WTC11 (cell line): ENCODE measurements at regions not wholly inside any gene's neighbourhood (a gene's known extent, or its start where the extent isn't known, plus 50 kb on each side); places are given as distances from the start of the nearest gene placed in this dataset.

Experiments used
- ATAC-seq: fragments of 200-7000 bp; cut with Tn5 transposase; 2 replicates; pipeline ENCODE4 v1.10.0; 2021; ENCODE audit warnings: mild to moderate bottlenecking, moderate library complexity
- CTCF ChIA-PET: fragments of 300-600 bp; sonication (Branson Sonifier 250); formaldehyde crosslinking; loops from one replicate; lab custom pipeline; 2021; ENCODE audit warnings: antibody characterized with exemption; lab: Charles Lee
- POLR2A ChIA-PET: fragments of 350-600 bp; sonication (Branson Sonifier 250); formaldehyde crosslinking; loops from one replicate; lab custom pipeline; 2021; ENCODE audit warnings: antibody characterized with exemption; lab: Charles Lee
- DNase-seq: peaks from one replicate; pipeline ENCODE4 v3.0.0; 2021; ENCODE audit warnings: low spot score
- H3K27ac Mint-ChIP-seq: 2 replicates; pipeline ENCODE4 v1.8.0; 2021; ENCODE audit warnings: mixed read lengths
- H3K27me3 Mint-ChIP-seq: 2 replicates; pipeline ENCODE4 v1.8.0; 2021; ENCODE audit warnings: low read depth, mild to moderate bottlenecking, moderate library complexity, mixed read lengths
- H3K36me3 Mint-ChIP-seq: 2 replicates; pipeline ENCODE4 v1.8.0; 2021; ENCODE audit warnings: mixed read lengths
- H3K4me1 Mint-ChIP-seq: 2 replicates; pipeline ENCODE4 v1.8.0; 2022; ENCODE audit warnings: mixed read lengths
- H3K4me3 Mint-ChIP-seq: 2 replicates; pipeline ENCODE4 v1.8.0; 2021; ENCODE audit warnings: mild to moderate bottlenecking, moderate library complexity, mixed read lengths
- H3K9me3 Mint-ChIP-seq: 2 replicates; pipeline ENCODE4 v1.8.0; 2021; ENCODE audit warnings: mixed read lengths
- AR ChIP-seq: fragments of 250-450 bp; sonication (Bioruptor Pico); IDR thresholded peaks from 2 replicates; pipeline ENCODE4 v1.9.0; 2021; ENCODE audit warnings: mild to moderate bottlenecking
- ATF6 ChIP-seq: sonication (generic); formaldehyde crosslinking; IDR thresholded peaks from 2 replicates; pipeline ENCODE4 v1.8.1; 2023; ENCODE audit warnings: mild to moderate bottlenecking, missing genetic modification reagents
- CREM ChIP-seq: sonication (generic); formaldehyde crosslinking; IDR thresholded peaks from 2 replicates; pipeline ENCODE4 v1.8.1; 2022; ENCODE audit warnings: mild to moderate bottlenecking, missing genetic modification reagents, moderate library complexity
- EMX1 ChIP-seq: fragments of 250-450 bp; sonication (Bioruptor Pico); IDR thresholded peaks from 2 replicates; pipeline ENCODE4 v1.8.0; 2021; ENCODE audit warnings: mild to moderate bottlenecking
- GTF2I ChIP-seq: fragments of 250-450 bp; sonication (Bioruptor Pico); conservative IDR thresholded peaks from 2 replicates; pipeline ENCODE4 v1.4.0; 2021; ENCODE audit warnings: mild to moderate bottlenecking
- NR2C2 ChIP-seq: sonication (generic); formaldehyde crosslinking; IDR thresholded peaks from 2 replicates; pipeline ENCODE4 v1.8.0; 2022; ENCODE audit warnings: mild to moderate bottlenecking, missing genetic modification reagents
- TCF7 ChIP-seq: sonication (generic); formaldehyde crosslinking; IDR thresholded peaks from 2 replicates; pipeline ENCODE4 v1.8.0; 2022; ENCODE audit warnings: mild to moderate bottlenecking, low read depth, missing genetic modification reagents, moderate library complexity
- ZNF121 ChIP-seq: sonication (generic); formaldehyde crosslinking; IDR thresholded peaks from 2 replicates; pipeline ENCODE4 v1.8.0; 2023; ENCODE audit warnings: missing genetic modification reagents
- ZNF263 ChIP-seq: sonication (generic); formaldehyde crosslinking; IDR thresholded peaks from 2 replicates; pipeline ENCODE4 v1.8.1; 2022; ENCODE audit warnings: low read depth, mild to moderate bottlenecking, moderate library complexity, missing genetic modification reagents
- ZNF416 ChIP-seq: fragments of 250-450 bp; sonication (Bioruptor Pico); IDR thresholded peaks from 2 replicates; pipeline ENCODE4 v1.9.0; 2021; ENCODE audit warnings: mild to moderate bottlenecking, inconsistent platforms
- TF ChIP-seq, protein P1 (sequence below): sonication (generic); formaldehyde crosslinking; IDR thresholded peaks from 2 replicates; pipeline ENCODE4 v1.8.0; 2022; ENCODE audit warnings: mild to moderate bottlenecking, missing genetic modification reagents
- TF ChIP-seq, protein P2 (sequence below): fragments of 250-450 bp; sonication (Bioruptor Pico); conservative IDR thresholded peaks from 2 replicates; pipeline ENCODE4 v1.9.0; 2021; ENCODE audit warnings: mild to moderate bottlenecking
- TF ChIP-seq, protein P3 (sequence below): sonication (generic); formaldehyde crosslinking; IDR thresholded peaks from 2 replicates; pipeline ENCODE4 v1.8.0; 2022; ENCODE audit warnings: mild to moderate bottlenecking, missing genetic modification reagents
- TF ChIP-seq, protein P4 (sequence below): sonication (generic); formaldehyde crosslinking; IDR thresholded peaks from 2 replicates; pipeline ENCODE4 v1.8.0; 2023; ENCODE audit warnings: mild to moderate bottlenecking, missing genetic modification reagents
- TF ChIP-seq, protein P5 (sequence below): sonication (generic); formaldehyde crosslinking; IDR thresholded peaks from 2 replicates; pipeline ENCODE4 v1.8.1; 2023; ENCODE audit warnings: mild to moderate bottlenecking, missing genetic modification reagents, moderate library complexity
- TF ChIP-seq, protein P6 (sequence below): sonication (generic); formaldehyde crosslinking; IDR thresholded peaks from 2 replicates; pipeline ENCODE4 v1.8.1; 2022; ENCODE audit warnings: mild to moderate bottlenecking, moderate library complexity, missing genetic modification reagents
- TF ChIP-seq, protein P7 (sequence below): sonication (generic); formaldehyde crosslinking; IDR thresholded peaks from 2 replicates; pipeline ENCODE4 v1.8.1; 2023; ENCODE audit warnings: mild to moderate bottlenecking, moderate library complexity, missing genetic modification reagents

- no peak for TF ChIP-seq AR
- TF ChIP-seq, protein P1, sequence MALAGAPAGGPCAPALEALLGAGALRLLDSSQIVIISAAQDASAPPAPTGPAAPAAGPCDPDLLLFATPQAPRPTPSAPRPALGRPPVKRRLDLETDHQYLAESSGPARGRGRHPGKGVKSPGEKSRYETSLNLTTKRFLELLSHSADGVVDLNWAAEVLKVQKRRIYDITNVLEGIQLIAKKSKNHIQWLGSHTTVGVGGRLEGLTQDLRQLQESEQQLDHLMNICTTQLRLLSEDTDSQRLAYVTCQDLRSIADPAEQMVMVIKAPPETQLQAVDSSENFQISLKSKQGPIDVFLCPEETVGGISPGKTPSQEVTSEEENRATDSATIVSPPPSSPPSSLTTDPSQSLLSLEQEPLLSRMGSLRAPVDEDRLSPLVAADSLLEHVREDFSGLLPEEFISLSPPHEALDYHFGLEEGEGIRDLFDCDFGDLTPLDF (CRISPR knock-in tag): no peak
Observed at GRCh38 chr3:194964809-194965208, 279.1 kb downstream of the FAM43A start (continued).

DNA sequence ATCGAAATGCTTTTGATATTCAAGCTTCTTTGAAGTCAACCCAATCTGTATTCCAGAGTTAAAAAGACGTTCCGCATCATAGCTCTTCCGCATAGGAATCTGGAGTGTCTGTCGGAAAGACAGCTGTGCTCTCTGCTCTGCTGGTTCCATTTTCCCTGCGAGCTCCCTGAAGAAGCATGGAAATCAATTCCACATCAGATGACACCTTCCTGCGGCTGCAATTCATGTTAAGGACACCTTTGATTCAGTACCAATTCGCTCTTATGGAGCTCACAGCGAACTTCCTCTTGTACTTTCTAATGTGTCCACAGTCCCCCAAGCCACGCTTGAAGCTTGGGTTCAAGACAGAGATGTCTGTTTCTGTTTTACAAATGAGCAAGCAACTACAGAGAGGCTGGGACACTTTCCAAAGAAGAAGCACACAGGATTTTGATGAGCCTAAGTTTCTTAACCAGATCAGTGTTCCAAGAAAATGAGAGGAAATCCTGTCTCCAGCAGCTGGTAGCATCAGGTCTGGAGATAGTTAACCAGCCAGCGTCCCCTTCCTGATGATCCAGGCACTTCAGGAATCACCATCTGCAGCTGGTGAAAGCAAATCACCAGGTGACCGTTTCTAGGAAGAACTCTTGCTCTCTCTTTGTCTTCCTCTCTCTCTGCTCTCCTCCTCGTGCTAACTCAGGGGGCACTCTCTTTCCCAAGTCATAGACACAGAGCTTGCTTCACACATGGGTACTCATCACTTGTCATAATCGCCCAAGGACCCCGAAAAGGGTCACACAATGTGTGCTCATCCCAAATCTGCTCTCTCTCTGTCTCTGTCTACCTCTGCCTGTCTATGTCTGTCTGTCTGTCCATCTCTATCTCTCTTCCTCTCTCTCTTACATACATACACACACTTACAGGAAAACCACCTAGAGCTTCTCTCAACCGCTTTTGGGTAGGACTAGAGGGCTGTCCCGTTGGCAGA is 281.8 kb downstream of the FAM43A start:
- DNase-seq (no peak), ATAC-seq (no peak)
- Mint-ChIP-seq H3K4me1 (no peaks in the 10 kb centered on the region), H3K27ac (no peak overlapping the region), H3K27me3 (peaks cover 2% of the 10 kb centered on the region), H3K9me3 (peaks cover 10% of the 10 kb centered on the region), H3K36me3 (no peaks in the 10 kb centered on the region), H3K4me3 (no peak overlapping the region)
- ChIA-PET CTCF (interaction anchor here (0.9 to 1.7 kb wide), 3 partner anchors 279 to 295 kb away, joined by 3 to 7 read pairs (median 4); partner anchors contain the start of gene LSG1), POLR2A (no interaction called here)
- TF ChIP-seq, protein P2, sequence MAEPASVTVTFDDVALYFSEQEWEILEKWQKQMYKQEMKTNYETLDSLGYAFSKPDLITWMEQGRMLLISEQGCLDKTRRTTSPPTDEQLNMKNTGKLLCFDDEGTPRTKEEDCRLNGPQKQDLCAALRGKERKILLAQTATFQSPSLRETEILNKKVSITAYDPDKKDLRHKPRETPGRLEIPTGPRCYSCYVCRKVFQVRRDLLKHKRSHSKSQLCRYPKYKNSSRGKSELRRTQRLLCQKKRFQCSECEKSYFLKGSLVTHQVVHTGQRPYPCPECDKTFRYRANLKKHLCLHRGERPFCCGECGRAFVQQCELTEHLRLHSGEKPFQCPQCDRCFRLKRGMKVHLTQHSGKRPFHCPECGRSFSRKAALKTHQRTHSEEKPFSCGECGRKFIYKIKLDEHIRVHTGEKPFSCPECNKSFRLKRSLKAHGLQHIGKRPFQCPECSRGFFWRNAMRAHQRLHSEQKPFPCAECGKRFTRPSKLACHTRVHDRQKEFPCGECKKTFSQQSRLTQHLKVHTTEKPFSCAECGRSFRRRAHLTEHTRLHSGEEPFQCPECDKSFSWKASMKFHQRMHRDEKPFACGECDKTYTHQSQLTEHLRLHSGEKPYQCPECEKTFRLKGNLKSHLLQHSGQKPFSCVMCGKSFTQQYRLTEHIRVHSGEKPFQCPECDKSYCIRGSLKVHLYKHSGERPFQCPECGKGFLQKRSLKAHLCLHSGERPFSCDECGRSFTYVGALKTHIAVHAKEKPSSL (CRISPR knock-in tag): no peak
- TF ChIP-seq EMX1 (CRISPR knock-in tag) (no peak), CREM (no peak), ATF6 (CRISPR knock-in tag) (no peak), TCF7 (CRISPR knock-in tag) (no peak), ZNF121 (CRISPR knock-in tag) (no peak), ZNF263 (no peak), GTF2I (CRISPR knock-in tag) (no peak), NR2C2 (CRISPR knock-in tag) (no peak), ZNF416 (CRISPR knock-in tag) (no peak)
- TF ChIP-seq, protein P3, sequence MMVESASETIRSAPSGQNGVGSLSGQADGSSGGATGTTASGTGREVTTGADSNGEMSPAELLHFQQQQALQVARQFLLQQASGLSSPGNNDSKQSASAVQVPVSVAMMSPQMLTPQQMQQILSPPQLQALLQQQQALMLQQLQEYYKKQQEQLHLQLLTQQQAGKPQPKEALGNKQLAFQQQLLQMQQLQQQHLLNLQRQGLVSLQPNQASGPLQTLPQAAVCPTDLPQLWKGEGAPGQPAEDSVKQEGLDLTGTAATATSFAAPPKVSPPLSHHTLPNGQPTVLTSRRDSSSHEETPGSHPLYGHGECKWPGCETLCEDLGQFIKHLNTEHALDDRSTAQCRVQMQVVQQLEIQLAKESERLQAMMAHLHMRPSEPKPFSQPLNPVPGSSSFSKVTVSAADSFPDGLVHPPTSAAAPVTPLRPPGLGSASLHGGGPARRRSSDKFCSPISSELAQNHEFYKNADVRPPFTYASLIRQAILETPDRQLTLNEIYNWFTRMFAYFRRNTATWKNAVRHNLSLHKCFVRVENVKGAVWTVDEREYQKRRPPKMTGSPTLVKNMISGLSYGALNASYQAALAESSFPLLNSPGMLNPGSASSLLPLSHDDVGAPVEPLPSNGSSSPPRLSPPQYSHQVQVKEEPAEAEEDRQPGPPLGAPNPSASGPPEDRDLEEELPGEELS (CRISPR knock-in tag): no peak
- TF ChIP-seq, protein P4, sequence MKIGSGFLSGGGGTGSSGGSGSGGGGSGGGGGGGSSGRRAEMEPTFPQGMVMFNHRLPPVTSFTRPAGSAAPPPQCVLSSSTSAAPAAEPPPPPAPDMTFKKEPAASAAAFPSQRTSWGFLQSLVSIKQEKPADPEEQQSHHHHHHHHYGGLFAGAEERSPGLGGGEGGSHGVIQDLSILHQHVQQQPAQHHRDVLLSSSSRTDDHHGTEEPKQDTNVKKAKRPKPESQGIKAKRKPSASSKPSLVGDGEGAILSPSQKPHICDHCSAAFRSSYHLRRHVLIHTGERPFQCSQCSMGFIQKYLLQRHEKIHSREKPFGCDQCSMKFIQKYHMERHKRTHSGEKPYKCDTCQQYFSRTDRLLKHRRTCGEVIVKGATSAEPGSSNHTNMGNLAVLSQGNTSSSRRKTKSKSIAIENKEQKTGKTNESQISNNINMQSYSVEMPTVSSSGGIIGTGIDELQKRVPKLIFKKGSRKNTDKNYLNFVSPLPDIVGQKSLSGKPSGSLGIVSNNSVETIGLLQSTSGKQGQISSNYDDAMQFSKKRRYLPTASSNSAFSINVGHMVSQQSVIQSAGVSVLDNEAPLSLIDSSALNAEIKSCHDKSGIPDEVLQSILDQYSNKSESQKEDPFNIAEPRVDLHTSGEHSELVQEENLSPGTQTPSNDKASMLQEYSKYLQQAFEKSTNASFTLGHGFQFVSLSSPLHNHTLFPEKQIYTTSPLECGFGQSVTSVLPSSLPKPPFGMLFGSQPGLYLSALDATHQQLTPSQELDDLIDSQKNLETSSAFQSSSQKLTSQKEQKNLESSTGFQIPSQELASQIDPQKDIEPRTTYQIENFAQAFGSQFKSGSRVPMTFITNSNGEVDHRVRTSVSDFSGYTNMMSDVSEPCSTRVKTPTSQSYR (CRISPR knock-in tag): no peak
- TF ChIP-seq, protein P5, sequence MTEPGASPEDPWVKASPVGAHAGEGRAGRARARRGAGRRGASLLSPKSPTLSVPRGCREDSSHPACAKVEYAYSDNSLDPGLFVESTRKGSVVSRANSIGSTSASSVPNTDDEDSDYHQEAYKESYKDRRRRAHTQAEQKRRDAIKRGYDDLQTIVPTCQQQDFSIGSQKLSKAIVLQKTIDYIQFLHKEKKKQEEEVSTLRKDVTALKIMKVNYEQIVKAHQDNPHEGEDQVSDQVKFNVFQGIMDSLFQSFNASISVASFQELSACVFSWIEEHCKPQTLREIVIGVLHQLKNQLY (CRISPR knock-in tag): no peak
- TF ChIP-seq, protein P6, sequence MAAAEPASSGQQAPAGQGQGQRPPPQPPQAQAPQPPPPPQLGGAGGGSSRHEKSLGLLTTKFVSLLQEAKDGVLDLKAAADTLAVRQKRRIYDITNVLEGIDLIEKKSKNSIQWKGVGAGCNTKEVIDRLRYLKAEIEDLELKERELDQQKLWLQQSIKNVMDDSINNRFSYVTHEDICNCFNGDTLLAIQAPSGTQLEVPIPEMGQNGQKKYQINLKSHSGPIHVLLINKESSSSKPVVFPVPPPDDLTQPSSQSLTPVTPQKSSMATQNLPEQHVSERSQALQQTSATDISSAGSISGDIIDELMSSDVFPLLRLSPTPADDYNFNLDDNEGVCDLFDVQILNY: no peak
- TF ChIP-seq, protein P7, sequence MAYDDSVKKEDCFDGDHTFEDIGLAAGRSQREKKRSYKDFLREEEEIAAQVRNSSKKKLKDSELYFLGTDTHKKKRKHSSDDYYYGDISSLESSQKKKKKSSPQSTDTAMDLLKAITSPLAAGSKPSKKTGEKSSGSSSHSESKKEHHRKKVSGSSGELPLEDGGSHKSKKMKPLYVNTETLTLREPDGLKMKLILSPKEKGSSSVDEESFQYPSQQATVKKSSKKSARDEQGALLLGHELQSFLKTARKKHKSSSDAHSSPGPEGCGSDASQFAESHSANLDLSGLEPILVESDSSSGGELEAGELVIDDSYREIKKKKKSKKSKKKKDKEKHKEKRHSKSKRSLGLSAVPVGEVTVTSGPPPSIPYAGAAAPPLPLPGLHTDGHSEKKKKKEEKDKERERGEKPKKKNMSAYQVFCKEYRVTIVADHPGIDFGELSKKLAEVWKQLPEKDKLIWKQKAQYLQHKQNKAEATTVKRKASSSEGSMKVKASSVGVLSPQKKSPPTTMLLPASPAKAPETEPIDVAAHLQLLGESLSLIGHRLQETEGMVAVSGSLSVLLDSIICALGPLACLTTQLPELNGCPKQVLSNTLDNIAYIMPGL (CRISPR knock-in tag): no peak
